PC-3 (cell line): ENCODE measurements at regions not wholly inside any gene's neighbourhood (a gene's known extent, or its start where the extent isn't known, plus 50 kb on each side); places are given as distances from the start of the nearest gene placed in this dataset.

Source experiments
- CTCF ChIP-seq: fragments of 300-600 bp; sonication (generic); conservative IDR thresholded peaks from 2 replicates; pipeline ENCODE4 v1.5.1; 2017; ENCODE audit warnings: antibody characterized with exemption, low read depth, mild to moderate bottlenecking, low read length
- EZH2 ChIP-seq: fragments of 300-600 bp; sonication (generic); IDR thresholded peaks from one replicate; pipeline ENCODE4 v1.6.1; 2017; ENCODE audit warnings: antibody characterized with exemption, mild to moderate bottlenecking, low read length; ENCODE audit not compliant: unreplicated experiment

- TF ChIP-seq CTCF (peak; percentile 42; the same call in 1 of the 2 replicates), EZH2 (no peak)
Observed at GRCh38 chr3:152073267-152073666, 195.5 kb upstream of the MBNL1 start.
